ENCODE measurements at regions not wholly inside any gene's neighbourhood (a gene's known extent, or its start where the extent isn't known, plus 50 kb on each side); places are given as distances from the start of the nearest gene placed in this dataset. TPM values are rescaled to one million over a fixed set of nuclear protein-coding genes. Genes with fewer than 3 reads are reported as not detected.

DNA sequence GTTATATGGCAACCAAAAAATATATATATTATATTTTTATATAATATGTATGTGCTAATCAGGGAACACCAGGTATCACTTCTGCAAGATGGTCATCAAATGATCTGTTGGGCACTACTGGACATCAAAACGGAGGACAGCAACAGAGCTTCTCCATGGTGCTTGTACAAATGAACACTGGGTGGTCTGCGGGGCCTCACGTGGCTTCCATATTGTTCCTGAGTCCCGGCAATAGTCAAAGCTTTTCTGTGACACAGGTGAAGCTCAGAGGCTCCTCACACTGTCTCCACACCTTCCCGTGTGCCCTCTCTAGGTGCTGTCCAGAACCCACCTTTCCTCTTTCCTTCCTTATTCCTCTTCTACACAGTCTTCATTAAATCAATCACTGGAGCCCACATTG lies 149.9 kb upstream of the PIRT start:
- no peak for DNase-seq (ENCODE audit: low read depth in 2 of 3, low spot score in 2 of 3)

DNA sequence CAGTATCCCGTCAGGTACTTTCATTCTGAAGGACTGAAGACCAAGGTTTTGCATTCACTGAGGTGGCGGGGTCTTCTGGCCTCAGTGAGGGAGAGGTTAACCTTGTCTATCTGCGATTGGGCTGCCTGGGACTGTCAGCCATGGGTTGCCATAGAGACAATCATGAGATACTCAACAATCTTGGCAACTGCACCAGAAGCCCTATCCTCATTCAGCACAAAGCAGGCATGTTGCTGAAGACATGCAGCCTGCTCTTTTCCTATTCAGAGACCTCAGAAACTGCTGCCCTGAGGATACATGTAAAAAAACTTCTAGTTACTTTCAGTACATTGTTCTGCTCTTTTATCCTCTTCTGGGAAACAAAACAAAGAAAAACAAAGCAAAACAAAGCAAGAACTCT lies 146.3 kb upstream of the PIRT start:
- no peak for DNase-seq (ENCODE audit: low read depth in 2 of 3, low spot score in 2 of 3)

GRCh38 chr17:10976401-10976800 lies 138.5 kb upstream of the PIRT start:
- no peak for DNase-seq (ENCODE audit: low read depth in 2 of 3, low spot score in 2 of 3)

GRCh38 chr17:10968007-10968406 lies 130.1 kb upstream of the PIRT start:
- no peak for DNase-seq (ENCODE audit: low read depth in 2 of 3, low spot score in 2 of 3)

DNA sequence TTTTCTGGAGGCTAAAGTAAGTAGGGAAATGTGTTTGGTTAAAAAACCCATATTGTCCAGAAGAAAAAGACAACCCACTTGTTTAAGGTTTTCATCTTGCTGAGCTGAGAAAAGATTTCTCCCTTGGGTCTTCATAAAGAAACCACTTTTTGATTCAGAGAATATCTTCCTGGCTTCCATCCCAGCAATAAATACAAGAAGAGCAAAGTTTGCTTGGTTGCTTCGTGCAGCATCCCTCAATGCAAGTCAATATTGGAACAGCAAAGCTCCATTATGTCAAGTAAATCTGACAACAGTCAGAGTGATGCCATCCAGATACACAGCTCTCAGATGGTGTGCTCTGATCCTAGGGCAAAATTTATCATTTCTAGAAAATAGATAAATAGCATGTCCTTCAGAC lies 118.9 kb upstream of the PIRT start:
- no peak for DNase-seq (ENCODE audit: low read depth in 2 of 3, low spot score in 2 of 3)

DNA sequence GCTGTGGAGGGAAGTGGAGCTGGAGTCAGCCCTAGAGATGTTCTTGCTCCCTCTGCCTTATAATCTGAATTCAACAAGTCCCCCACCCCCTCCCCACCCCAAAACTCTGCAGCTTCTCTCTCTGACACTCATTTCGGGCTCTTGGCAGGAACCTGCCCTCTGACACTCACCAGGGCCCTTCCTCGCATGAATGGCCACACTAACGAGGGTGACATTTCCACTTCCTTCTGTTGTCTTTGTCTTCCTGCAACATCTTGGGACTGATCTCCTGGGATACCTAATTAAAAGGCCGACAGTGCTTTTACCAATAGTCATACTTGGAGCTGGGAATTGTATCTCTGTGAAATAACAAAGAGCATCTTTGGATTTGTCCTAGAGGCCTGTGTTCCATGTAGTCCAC lies 106.9 kb upstream of the PIRT start:
- DNase-seq (ENCODE audit: low read depth in 2 of 3, low spot score in 2 of 3): no peak

- DNase-seq (ENCODE audit: low read depth in 2 of 3, low spot score in 2 of 3): no peak
These were observed 99.0 kb upstream of the PIRT start for GRCh38 chr17:10936931-10937330.

GRCh38 chr17:10932938-10933337 lies 95.1 kb upstream of the PIRT start:
- DNase-seq (ENCODE audit: low read depth in 2 of 3, low spot score in 2 of 3): no peak

GRCh38 chr17:10931133-10931532 lies 93.2 kb upstream of the PIRT start:
- no peak for DNase-seq (ENCODE audit: low read depth in 2 of 3, low spot score in 2 of 3)

GRCh38 chr17:10927712-10928111 lies 89.8 kb upstream of the PIRT start:
- no peak for DNase-seq (ENCODE audit: low read depth in 2 of 3, low spot score in 2 of 3)

- no peak for DNase-seq (ENCODE audit: low read depth in 2 of 3, low spot score in 2 of 3)
These were observed 82.7 kb upstream of the PIRT start for GRCh38 chr17:10920558-10921108.

GRCh38 chr17:10907370-10907769 lies 69.5 kb upstream of the PIRT start:
- no peak for DNase-seq (ENCODE audit: low read depth in 2 of 3, low spot score in 2 of 3)

DNA sequence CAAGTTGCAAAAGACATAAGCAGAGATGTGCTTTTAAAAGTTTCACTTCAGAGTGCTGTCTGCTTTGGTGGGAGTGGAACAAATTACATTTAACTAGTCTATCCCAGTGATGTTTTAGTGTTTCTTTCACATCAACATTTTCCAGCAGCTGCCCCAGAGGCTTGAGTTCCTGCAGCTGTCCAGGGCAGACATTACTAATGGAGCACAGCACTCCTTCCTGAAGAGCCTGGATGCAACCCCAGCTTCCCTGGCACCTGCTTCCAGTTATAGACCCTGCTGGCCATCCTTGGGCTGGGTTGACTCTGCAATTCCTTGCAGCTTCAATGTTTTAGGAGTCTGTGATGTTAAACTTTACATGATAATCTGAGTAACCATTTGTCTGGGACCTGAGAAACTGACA lies 61.4 kb upstream of the PIRT start:
- no peak for DNase-seq (ENCODE audit: low read depth in 2 of 3, low spot score in 2 of 3)

DNA sequence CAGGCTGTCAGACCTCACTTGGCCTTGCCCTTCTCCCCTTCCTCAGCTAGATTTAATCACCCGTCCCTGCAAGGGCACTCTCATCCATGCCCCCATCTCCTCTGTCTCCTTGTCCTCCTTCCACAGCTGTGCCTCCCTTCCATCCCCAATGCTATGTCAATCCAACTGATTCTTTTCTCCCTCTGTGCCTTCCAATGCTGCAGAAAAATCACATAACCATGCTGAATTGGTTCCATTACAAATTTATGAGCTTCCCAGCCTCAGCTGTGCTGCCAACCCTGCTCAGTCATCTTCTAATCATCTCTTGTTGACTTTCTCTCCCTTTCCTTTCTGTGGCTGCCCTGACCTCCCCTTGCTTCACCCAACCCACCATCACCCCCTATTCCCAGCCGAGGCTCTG lies 56.3 kb upstream of the PIRT start:
- DNase-seq (ENCODE audit: low read depth in 2 of 3, low spot score in 2 of 3): no peak

GRCh38 chr17:10888858-10889257 lies 51.0 kb upstream of the PIRT start:
- no peak for DNase-seq (ENCODE audit: low read depth in 2 of 3, low spot score in 2 of 3)

Small RNA genes in the stretch of these regions (small RNA-seq; reads per million reads assigned to genes)
- gene RN7SL601P: not detected
